ENCODE measurements at regions not wholly inside any gene's neighbourhood (a gene's known extent, or its start where the extent isn't known, plus 50 kb on each side); places are given as distances from the start of the nearest gene placed in this dataset.

DNA sequence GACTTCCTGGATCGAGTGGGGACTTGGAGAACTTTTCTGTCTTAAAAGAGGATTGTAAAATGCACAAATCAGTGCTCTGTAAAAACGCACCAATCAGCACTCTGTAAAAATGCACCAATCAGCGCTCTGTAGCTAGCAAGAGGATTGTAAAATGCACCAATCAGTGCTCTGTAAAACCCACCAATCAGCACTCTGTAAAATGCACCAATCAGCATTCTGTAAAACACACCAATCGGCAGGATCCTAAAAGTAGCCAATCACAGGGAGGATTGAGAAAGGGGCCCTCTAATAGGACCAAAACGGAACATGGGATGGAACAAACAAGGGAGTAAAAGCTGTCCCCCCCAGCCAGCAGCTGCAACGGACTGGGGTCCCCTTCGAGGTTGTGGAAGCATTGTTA lies 587.4 kb upstream of the ALCAM start:
- Histone ChIP-seq H3K27me3 (ENCODE audit: control insufficient read depth in 2 of 2, insufficient read depth in 1 of 2, low read length in 1 of 2) (no peaks in the 10 kb centered on the region), H3K36me3 (ENCODE audit: control insufficient read depth in 2 of 2, insufficient read depth in 2 of 2, low read length in 1 of 2) (no peaks in the 10 kb centered on the region), H3K9me3 (ENCODE audit: control insufficient read depth in 2 of 2, insufficient read depth in 1 of 2, low read length in 1 of 2) (no peaks in the 10 kb centered on the region), H3K4me3 (ENCODE audit: low read length in 2 of 2) (no peak overlapping the region), H3K27ac (ENCODE audit: low read depth in 1 of 2, low read length in 1 of 2) (no peak overlapping the region), H3K4me1 (ENCODE audit: control insufficient read depth in 2 of 2, insufficient read depth in 2 of 2, low read length in 2 of 2) (no peaks in the 10 kb centered on the region)
- WGBS: 93% methylated on average over 7 of the region's 7 CpGs
- no peak for DNase-seq (ENCODE audit: low read depth in 6 of 9, low spot score in 9 of 9)

- no peaks in the 10 kb centered on the region for H3K9me3 ChIP-seq (ENCODE audit: control insufficient read depth in 2 of 2, insufficient read depth in 1 of 2, low read length in 1 of 2)
- no peak for DNase-seq (ENCODE audit: low read depth in 6 of 9, low spot score in 9 of 9)
- no peaks in the 10 kb centered on the region for H3K4me1 ChIP-seq (ENCODE audit: control insufficient read depth in 2 of 2, insufficient read depth in 2 of 2, low read length in 2 of 2)
- H3K27ac ChIP-seq (ENCODE audit: low read depth in 1 of 2, low read length in 1 of 2): no peak overlapping the region
- WGBS: 87% methylated on average over 2 of the region's 2 CpGs
- H3K36me3 ChIP-seq (ENCODE audit: control insufficient read depth in 2 of 2, insufficient read depth in 2 of 2, low read length in 1 of 2): no peaks in the 10 kb centered on the region
- H3K27me3 ChIP-seq (ENCODE audit: control insufficient read depth in 2 of 2, insufficient read depth in 1 of 2, low read length in 1 of 2): no peaks in the 10 kb centered on the region
- H3K4me3 ChIP-seq (ENCODE audit: low read length in 2 of 2): no peak overlapping the region
Measured at GRCh38 chr3:104781112-104781511, 585.6 kb upstream of the ALCAM start.

DNA sequence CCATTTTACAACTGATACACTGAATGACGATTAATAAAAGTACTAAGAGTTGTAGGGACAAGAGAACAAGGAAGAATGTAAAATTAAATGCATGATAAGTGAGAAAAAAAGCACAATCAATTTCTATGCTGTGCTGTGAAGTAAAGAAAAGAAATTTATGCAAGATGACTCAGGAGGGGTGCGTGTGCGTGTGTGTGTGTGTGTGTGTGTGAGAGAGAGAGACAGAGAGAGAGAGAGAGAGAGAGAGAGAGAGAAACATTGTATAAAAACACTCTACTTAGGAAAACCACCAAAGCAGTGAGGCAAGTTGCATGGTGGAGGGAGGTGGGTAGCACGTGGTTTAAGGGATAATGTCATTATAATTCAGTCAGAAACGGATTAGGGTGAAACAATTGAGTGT lies 580.8 kb upstream of the ALCAM start:
- H3K4me1 ChIP-seq (ENCODE audit: control insufficient read depth in 2 of 2, insufficient read depth in 2 of 2, low read length in 2 of 2): no peaks in the 10 kb centered on the region
- no peaks in the 10 kb centered on the region for H3K27me3 ChIP-seq (ENCODE audit: control insufficient read depth in 2 of 2, insufficient read depth in 1 of 2, low read length in 1 of 2)
- no peaks in the 10 kb centered on the region for H3K36me3 ChIP-seq (ENCODE audit: control insufficient read depth in 2 of 2, insufficient read depth in 2 of 2, low read length in 1 of 2)
- no peak for DNase-seq (ENCODE audit: low read depth in 6 of 9, low spot score in 9 of 9)
- WGBS: 79% methylated on average over 5 of the region's 5 CpGs
- no peak overlapping the region for H3K4me3 ChIP-seq (ENCODE audit: low read length in 2 of 2)
- H3K27ac ChIP-seq (ENCODE audit: low read depth in 1 of 2, low read length in 1 of 2): no peak overlapping the region
- no peaks in the 10 kb centered on the region for H3K9me3 ChIP-seq (ENCODE audit: control insufficient read depth in 2 of 2, insufficient read depth in 1 of 2, low read length in 1 of 2)

DNA sequence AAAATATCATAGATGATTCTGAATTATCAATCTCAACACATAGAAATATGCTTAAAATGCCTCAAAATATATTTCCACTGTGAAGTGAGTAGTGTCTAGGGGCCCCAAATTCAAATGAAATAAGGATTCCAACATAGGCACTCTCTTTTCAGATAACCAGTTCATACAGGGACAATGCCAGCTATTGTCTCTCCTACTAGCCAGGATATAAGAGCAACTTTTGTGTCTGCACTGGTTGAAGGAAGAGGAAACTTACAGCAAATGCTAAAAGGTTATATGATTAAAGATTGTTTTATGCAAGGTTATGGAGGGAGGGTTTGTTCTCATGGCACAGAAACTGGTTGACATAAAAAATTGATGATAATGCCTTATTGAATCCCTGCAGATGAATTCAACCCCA lies 579.4 kb upstream of the ALCAM start:
- DNase-seq (ENCODE audit: low read depth in 6 of 9, low spot score in 9 of 9): no peak
- Histone ChIP-seq H3K9me3 (ENCODE audit: control insufficient read depth in 2 of 2, insufficient read depth in 1 of 2, low read length in 1 of 2) (no peaks in the 10 kb centered on the region), H3K27ac (ENCODE audit: low read depth in 1 of 2, low read length in 1 of 2) (no peak overlapping the region), H3K4me3 (ENCODE audit: low read length in 2 of 2) (no peak overlapping the region), H3K27me3 (ENCODE audit: control insufficient read depth in 2 of 2, insufficient read depth in 1 of 2, low read length in 1 of 2) (no peaks in the 10 kb centered on the region), H3K36me3 (ENCODE audit: control insufficient read depth in 2 of 2, insufficient read depth in 2 of 2, low read length in 1 of 2) (no peaks in the 10 kb centered on the region), H3K4me1 (ENCODE audit: control insufficient read depth in 2 of 2, insufficient read depth in 2 of 2, low read length in 2 of 2) (no peaks in the 10 kb centered on the region)

- DNase-seq (ENCODE audit: low read depth in 6 of 9, low spot score in 9 of 9): no peak
- H3K27me3 ChIP-seq (ENCODE audit: control insufficient read depth in 2 of 2, insufficient read depth in 1 of 2, low read length in 1 of 2): no peaks in the 10 kb centered on the region
- H3K36me3 ChIP-seq (ENCODE audit: control insufficient read depth in 2 of 2, insufficient read depth in 2 of 2, low read length in 1 of 2): no peaks in the 10 kb centered on the region
Measured at GRCh38 chr3:104788807-104789206, 577.9 kb upstream of the ALCAM start.

DNA sequence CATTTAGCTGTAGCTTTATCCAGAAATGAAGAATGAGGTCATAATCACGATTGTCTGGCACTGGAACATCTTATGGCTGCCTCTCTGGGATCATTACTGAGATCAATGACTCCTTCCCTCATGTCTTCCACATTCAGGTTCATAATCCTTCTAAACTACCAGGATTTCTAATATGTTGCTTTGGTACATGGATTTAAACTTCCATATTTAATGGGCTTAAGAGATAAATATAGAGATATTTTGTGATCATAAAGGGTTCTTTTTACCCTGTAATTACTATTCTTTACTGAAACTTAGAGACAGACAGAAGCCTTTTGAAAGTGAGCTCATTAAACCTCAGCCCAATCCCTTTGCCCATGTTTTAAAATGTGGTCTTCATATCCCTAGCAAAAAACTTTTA lies 575.4 kb upstream of the ALCAM start:
- no peak overlapping the region for H3K27ac ChIP-seq (ENCODE audit: low read depth in 1 of 2, low read length in 1 of 2)
- 56% methylated on average over 1 of the region's 1 CpG for WGBS
- H3K27me3 ChIP-seq (ENCODE audit: control insufficient read depth in 2 of 2, insufficient read depth in 1 of 2, low read length in 1 of 2): no peaks in the 10 kb centered on the region
- no peaks in the 10 kb centered on the region for H3K4me1 ChIP-seq (ENCODE audit: control insufficient read depth in 2 of 2, insufficient read depth in 2 of 2, low read length in 2 of 2)
- H3K9me3 ChIP-seq (ENCODE audit: control insufficient read depth in 2 of 2, insufficient read depth in 1 of 2, low read length in 1 of 2): no peaks in the 10 kb centered on the region
- H3K36me3 ChIP-seq (ENCODE audit: control insufficient read depth in 2 of 2, insufficient read depth in 2 of 2, low read length in 1 of 2): no peaks in the 10 kb centered on the region
- no peak overlapping the region for H3K4me3 ChIP-seq (ENCODE audit: low read length in 2 of 2)
- no peak for DNase-seq (ENCODE audit: low read depth in 6 of 9, low spot score in 9 of 9)

More at GRCh38 chr3:104788807-104789206, 577.9 kb upstream of the ALCAM start:
- Histone ChIP-seq H3K9me3 (ENCODE audit: control insufficient read depth in 2 of 2, insufficient read depth in 1 of 2, low read length in 1 of 2) (no peaks in the 10 kb centered on the region), H3K4me1 (ENCODE audit: control insufficient read depth in 2 of 2, insufficient read depth in 2 of 2, low read length in 2 of 2) (no peaks in the 10 kb centered on the region), H3K27ac (ENCODE audit: low read depth in 1 of 2, low read length in 1 of 2) (no peak overlapping the region), H3K4me3 (ENCODE audit: low read length in 2 of 2) (no peak overlapping the region)

DNA sequence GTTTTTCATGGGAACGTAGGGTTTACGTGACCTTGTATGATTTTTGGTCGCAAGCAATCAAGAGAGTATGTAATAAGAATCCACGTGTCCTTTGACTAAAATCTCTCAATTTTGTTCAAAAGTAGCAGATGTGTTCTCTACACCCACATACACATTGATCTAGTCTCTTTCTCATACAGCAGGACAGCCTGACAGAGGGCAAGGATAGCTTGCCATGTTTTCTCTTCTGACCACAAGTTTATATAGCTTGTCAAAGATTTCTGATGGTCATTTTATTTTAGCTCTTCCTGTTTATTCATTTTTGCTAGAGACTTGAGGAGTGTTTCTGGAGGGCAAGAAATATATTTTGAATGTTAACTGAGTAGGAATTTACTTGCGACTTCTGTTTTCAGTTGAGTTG lies 570.2 kb upstream of the ALCAM start:
- H3K4me1 ChIP-seq (ENCODE audit: control insufficient read depth in 2 of 2, insufficient read depth in 2 of 2, low read length in 2 of 2): no peaks in the 10 kb centered on the region
- no peak for DNase-seq (ENCODE audit: low read depth in 6 of 9, low spot score in 9 of 9)
- WGBS: 95% methylated on average over 5 of the region's 5 CpGs

DNA sequence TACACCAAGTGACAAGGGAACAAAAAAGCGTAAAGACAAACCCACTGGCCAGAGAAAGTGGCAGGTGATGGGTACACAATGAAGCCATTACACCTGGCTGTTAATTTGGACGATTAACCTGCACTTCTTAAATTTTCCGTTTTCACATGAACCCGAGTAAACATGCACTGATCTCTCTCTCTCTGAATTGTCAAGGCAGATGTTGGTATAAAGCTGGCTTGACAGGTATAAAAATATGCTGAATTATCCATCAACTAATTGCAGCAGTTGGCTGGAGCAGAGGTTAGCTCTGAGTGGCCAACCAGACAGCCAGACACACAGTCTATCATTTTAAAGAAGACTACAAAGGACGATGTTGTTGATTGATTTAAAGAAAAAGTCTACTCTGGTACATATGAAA lies 561.7 kb upstream of the ALCAM start:
- 93% methylated on average over 5 of the region's 5 CpGs for WGBS
- Histone ChIP-seq H3K36me3 (ENCODE audit: control insufficient read depth in 2 of 2, insufficient read depth in 2 of 2, low read length in 1 of 2) (no peaks in the 10 kb centered on the region), H3K9me3 (ENCODE audit: control insufficient read depth in 2 of 2, insufficient read depth in 1 of 2, low read length in 1 of 2) (no peaks in the 10 kb centered on the region), H3K4me3 (ENCODE audit: low read length in 2 of 2) (no peak overlapping the region), H3K4me1 (ENCODE audit: control insufficient read depth in 2 of 2, insufficient read depth in 2 of 2, low read length in 2 of 2) (no peaks in the 10 kb centered on the region), H3K27me3 (ENCODE audit: control insufficient read depth in 2 of 2, insufficient read depth in 1 of 2, low read length in 1 of 2) (no peaks in the 10 kb centered on the region), H3K27ac (ENCODE audit: low read depth in 1 of 2, low read length in 1 of 2) (no peak overlapping the region)
- DNase-seq (ENCODE audit: low read depth in 6 of 9, low spot score in 9 of 9): no peak

More for the DNA sequence above, 570.2 kb upstream of the ALCAM start:
- H3K9me3 ChIP-seq (ENCODE audit: control insufficient read depth in 2 of 2, insufficient read depth in 1 of 2, low read length in 1 of 2): no peaks in the 10 kb centered on the region
- H3K36me3 ChIP-seq (ENCODE audit: control insufficient read depth in 2 of 2, insufficient read depth in 2 of 2, low read length in 1 of 2): no peaks in the 10 kb centered on the region
- H3K27ac ChIP-seq (ENCODE audit: low read depth in 1 of 2, low read length in 1 of 2): no peak overlapping the region
- no peak overlapping the region for H3K4me3 ChIP-seq (ENCODE audit: low read length in 2 of 2)
- no peaks in the 10 kb centered on the region for H3K27me3 ChIP-seq (ENCODE audit: control insufficient read depth in 2 of 2, insufficient read depth in 1 of 2, low read length in 1 of 2)

DNA sequence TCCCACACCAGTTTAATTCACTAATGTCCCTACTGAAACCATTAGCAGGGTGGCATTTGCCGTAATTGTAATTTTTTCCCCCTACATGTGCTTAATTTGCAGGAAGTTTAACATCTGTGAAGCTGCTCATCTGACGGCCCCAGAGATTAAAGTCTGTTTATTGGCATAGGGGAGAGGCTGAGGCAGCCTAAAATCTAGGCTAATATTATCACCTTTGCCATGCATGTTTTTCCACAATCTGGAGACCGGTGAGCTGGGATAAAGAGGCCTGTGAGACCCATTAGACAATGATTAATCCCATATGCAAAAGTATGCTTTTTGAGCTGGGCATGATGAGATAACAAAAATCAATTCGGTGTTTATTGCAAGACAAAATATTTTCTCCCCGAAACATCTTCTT lies 561.2 kb upstream of the ALCAM start:
- no peak for DNase-seq (ENCODE audit: low read depth in 6 of 9, low spot score in 9 of 9)
- H3K27me3 ChIP-seq (ENCODE audit: control insufficient read depth in 2 of 2, insufficient read depth in 1 of 2, low read length in 1 of 2): no peaks in the 10 kb centered on the region
- H3K9me3 ChIP-seq (ENCODE audit: control insufficient read depth in 2 of 2, insufficient read depth in 1 of 2, low read length in 1 of 2): no peaks in the 10 kb centered on the region
- H3K4me3 ChIP-seq (ENCODE audit: low read length in 2 of 2): no peak overlapping the region
- no peaks in the 10 kb centered on the region for H3K36me3 ChIP-seq (ENCODE audit: control insufficient read depth in 2 of 2, insufficient read depth in 2 of 2, low read length in 1 of 2)
- WGBS: 87% methylated on average over 5 of the region's 5 CpGs
- H3K4me1 ChIP-seq (ENCODE audit: control insufficient read depth in 2 of 2, insufficient read depth in 2 of 2, low read length in 2 of 2): no peaks in the 10 kb centered on the region
- H3K27ac ChIP-seq (ENCODE audit: low read depth in 1 of 2, low read length in 1 of 2): no peak overlapping the region

DNA sequence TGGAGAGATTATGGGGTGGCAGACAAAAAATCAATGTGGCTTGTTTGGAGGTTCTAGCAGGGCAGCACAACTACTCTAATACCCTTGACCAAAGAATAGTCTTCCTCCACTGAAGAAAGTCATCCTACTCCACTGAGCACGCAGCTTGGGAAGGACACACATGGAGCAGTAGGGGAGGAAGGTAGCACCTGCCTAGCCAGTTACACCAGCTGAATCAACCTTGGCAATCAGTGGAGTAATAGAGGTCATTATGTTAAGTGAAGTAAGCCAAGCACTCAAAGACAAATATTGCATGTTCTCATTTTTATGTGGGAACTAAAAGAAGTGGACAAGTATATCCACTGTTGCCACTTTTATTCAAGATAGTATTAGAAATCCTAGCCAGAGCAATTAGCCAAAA lies 555.8 kb upstream of the ALCAM start:
- no peak overlapping the region for H3K27ac ChIP-seq (ENCODE audit: low read depth in 1 of 2, low read length in 1 of 2)
- WGBS: 94% methylated on average over 1 of the region's 1 CpG
- no peak for DNase-seq (ENCODE audit: low read depth in 6 of 9, low spot score in 9 of 9)

More for the DNA sequence above, 555.8 kb upstream of the ALCAM start:
- no peaks in the 10 kb centered on the region for H3K36me3 ChIP-seq (ENCODE audit: control insufficient read depth in 2 of 2, insufficient read depth in 2 of 2, low read length in 1 of 2)
- no peak overlapping the region for H3K4me3 ChIP-seq (ENCODE audit: low read length in 2 of 2)
- H3K4me1 ChIP-seq (ENCODE audit: control insufficient read depth in 2 of 2, insufficient read depth in 2 of 2, low read length in 2 of 2): no peaks in the 10 kb centered on the region
- H3K27me3 ChIP-seq (ENCODE audit: control insufficient read depth in 2 of 2, insufficient read depth in 1 of 2, low read length in 1 of 2): no peaks in the 10 kb centered on the region
- H3K9me3 ChIP-seq (ENCODE audit: control insufficient read depth in 2 of 2, insufficient read depth in 1 of 2, low read length in 1 of 2): no peaks in the 10 kb centered on the region
